SJSA1 (cell line): ENCODE measurements at regions not wholly inside any gene's neighbourhood (a gene's known extent, or its start where the extent isn't known, plus 50 kb on each side); places are given as distances from the start of the nearest gene placed in this dataset.
"Not testable (repeated sequence)": the region's sequence is repeated elsewhere in the genome, so short reads cannot be mapped to it uniquely, and the experiment has no call there.

ENCODE experiments used
- DNase-seq, 2 experiments: peaks; one replicate each; pipeline ENCODE4 v3.0.0-alpha.2; 2015 to 2020; ENCODE audit warnings: low spot score in 2 of 2, low read depth in 1 of 2
- H3K27ac ChIP-seq: fragments of 250-450 bp; sonication (Bioruptor Pico); 2 replicates; pipeline ENCODE4 v1.5.1; 2020; ENCODE audit warnings: mild to moderate bottlenecking, moderate library complexity
- H3K27me3 ChIP-seq: fragments of 250-450 bp; sonication (Bioruptor Pico); replicated peaks from 2 replicates; pipeline ENCODE4 v1.5.1; 2020; ENCODE audit warnings: mild to moderate bottlenecking, moderate library complexity
- H3K36me3 ChIP-seq: fragments of 250-450 bp; sonication (Bioruptor Pico); 2 replicates; pipeline ENCODE4 v1.5.1; 2020; ENCODE audit warnings: mild to moderate bottlenecking
- H3K4me1 ChIP-seq: fragments of 250-450 bp; sonication (Bioruptor Pico); replicated peaks from 2 replicates; pipeline ENCODE4 v1.6.1; 2021; ENCODE audit warnings: mild to moderate bottlenecking
- H3K4me3 ChIP-seq: fragments of 250-450 bp; sonication (Bioruptor Pico); 2 replicates; pipeline ENCODE4 v1.5.1; 2020; ENCODE audit warnings: mild to moderate bottlenecking
- H3K9me3 ChIP-seq: fragments of 250-450 bp; sonication (Bioruptor Pico); replicated peaks from 2 replicates; pipeline ENCODE4 v1.5.1; 2020; ENCODE audit warnings: mild to moderate bottlenecking

GRCh38 chr3:3902161-3902560 lies 102.9 kb downstream of the LRRN1 start:
- Histone ChIP-seq H3K4me1 (no peaks in the 10 kb centered on the region), H3K4me3 (no peak overlapping the region), H3K27ac (no peak overlapping the region), H3K36me3 (no peaks in the 10 kb centered on the region), H3K27me3 (no peaks in the 10 kb centered on the region), H3K9me3 (0 out of 2 replicates have a peak, but pooled peaks cover 8% of the 10 kb centered on the region)
- DNase-seq = no peak

GRCh38 chr3:3906171-3906570 lies 106.9 kb downstream of the LRRN1 start:
- Histone ChIP-seq H3K27me3 (no peaks in the 10 kb centered on the region), H3K4me1 (no peaks in the 10 kb centered on the region), H3K36me3 (no peaks in the 10 kb centered on the region), H3K27ac (no peak overlapping the region), H3K4me3 (no peak overlapping the region), H3K9me3 (0 out of 2 replicates have a peak, but pooled peaks cover 3% of the 10 kb centered on the region)
- no peak for DNase-seq

- H3K27me3 ChIP-seq = no peaks in the 10 kb centered on the region
- H3K27ac ChIP-seq = no peak overlapping the region
- no peak for DNase-seq
- H3K4me3 ChIP-seq = no peak overlapping the region
- H3K36me3 ChIP-seq = no peaks in the 10 kb centered on the region
- no peaks in the 10 kb centered on the region for H3K4me1 ChIP-seq
- 0 out of 2 replicates have a peak, but pooled peaks cover 3% of the 10 kb centered on the region for H3K9me3 ChIP-seq
Measured at GRCh38 chr3:3907023-3907422, 107.8 kb downstream of the LRRN1 start.

DNA sequence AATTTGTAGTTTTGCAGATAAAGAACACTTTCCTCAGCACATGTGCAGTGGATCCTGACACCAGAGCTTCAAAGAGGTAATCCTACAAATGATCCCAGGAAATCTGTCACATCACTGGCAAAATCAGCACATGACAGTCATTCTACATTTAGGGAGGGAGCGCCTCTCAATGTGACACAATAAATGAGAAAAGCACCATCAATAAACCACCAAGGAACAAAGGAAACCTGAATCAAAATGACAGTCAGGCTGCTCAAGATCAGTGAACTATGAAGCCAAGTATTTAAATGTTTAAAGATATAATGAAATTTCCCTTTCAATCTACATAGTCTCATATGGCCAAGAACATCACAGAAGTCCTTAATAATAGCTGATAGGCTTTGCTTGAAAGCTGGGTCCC lies 119.5 kb downstream of the LRRN1 start:
- no peak for DNase-seq
- no peaks in the 10 kb centered on the region for H3K27me3 ChIP-seq
- H3K4me3 ChIP-seq = no peak overlapping the region
- H3K9me3 ChIP-seq = no peaks in the 10 kb centered on the region; the same call in 1 of the 2 replicates
- no peaks in the 10 kb centered on the region for H3K36me3 ChIP-seq
- no peaks in the 10 kb centered on the region for H3K4me1 ChIP-seq
- no peak overlapping the region for H3K27ac ChIP-seq

- Histone ChIP-seq H3K27ac (no peak overlapping the region), H3K4me3 (no peak overlapping the region), H3K27me3 (no peaks in the 10 kb centered on the region), H3K4me1 (no peaks in the 10 kb centered on the region), H3K36me3 (no peaks in the 10 kb centered on the region), H3K9me3 (no peaks in the 10 kb centered on the region; the same call in 1 of the 2 replicates)
- no peak for DNase-seq
Measured at GRCh38 chr3:3919316-3919715, 120.1 kb downstream of the LRRN1 start.

DNA sequence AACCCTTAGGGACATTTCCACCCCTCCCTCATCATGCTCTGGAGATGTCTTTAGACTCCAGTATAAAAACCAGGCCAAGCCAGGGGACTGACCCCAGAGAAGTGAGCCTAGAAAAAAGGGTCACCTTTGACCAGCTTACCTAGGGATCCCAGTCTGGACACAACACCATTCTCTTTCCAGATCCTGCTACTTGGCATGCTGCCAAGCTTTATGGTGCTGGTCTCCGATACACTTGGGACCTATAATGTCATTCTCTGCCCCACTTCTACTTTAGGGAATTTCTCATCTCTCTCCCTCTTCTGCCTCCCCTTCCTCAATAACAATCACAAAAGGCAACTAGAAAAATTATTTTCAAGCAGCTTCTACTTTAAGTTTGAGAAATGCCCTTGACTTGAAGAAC lies 124.4 kb downstream of the LRRN1 start:
- no peak for DNase-seq
- no peaks in the 10 kb centered on the region; the same call in 1 of the 2 replicates for H3K9me3 ChIP-seq
- H3K4me3 ChIP-seq = no peak overlapping the region
- no peaks in the 10 kb centered on the region for H3K4me1 ChIP-seq
- no peak overlapping the region for H3K27ac ChIP-seq
- H3K27me3 ChIP-seq = no peaks in the 10 kb centered on the region
- no peaks in the 10 kb centered on the region for H3K36me3 ChIP-seq

DNA sequence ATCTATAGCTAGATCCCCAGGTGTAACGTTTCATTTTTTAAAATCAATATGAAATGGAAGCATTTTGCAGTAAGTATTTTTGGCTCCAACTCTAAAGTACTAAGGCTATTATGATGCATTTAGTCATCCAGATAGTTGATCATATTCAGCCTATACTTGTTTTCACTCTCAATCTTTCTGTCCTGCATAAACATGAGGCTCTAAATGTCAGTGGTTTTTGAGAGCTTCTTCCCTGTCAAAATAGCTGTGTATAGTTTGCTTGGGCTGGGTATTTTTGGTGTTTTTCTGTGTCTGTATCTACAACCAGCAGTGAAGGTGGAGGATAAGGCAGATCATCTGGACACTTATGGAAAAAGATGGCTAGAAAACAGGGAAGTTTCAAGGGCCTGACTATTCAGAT lies 128.0 kb downstream of the LRRN1 start:
- no peaks in the 10 kb centered on the region for H3K4me1 ChIP-seq
- no peak for DNase-seq
- H3K27me3 ChIP-seq = no peaks in the 10 kb centered on the region
- H3K27ac ChIP-seq = no peak overlapping the region
- no peaks in the 10 kb centered on the region; the same call in 1 of the 2 replicates for H3K9me3 ChIP-seq
- H3K4me3 ChIP-seq = no peak overlapping the region
- H3K36me3 ChIP-seq = no peaks in the 10 kb centered on the region

DNA sequence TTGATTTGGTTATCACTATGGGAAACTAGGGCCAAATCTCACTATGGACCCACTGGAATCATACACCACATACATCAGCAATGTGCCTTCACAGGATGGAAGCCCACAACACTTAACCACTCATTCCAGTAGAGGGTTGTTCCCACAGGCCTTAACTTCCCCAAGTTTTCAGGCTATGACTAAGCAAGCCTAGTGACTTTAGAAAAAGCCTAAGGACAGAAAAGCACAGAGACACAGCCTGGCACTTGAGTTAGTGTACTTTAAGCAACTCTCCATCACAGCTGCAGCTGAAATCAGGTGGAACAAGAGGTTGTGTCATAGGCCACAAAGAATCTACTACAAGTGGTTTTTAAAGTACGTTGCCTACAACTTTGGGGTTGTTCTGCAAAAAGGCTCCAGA lies 128.7 kb downstream of the LRRN1 start:
- H3K4me1 ChIP-seq = no peaks in the 10 kb centered on the region
- no peaks in the 10 kb centered on the region for H3K27me3 ChIP-seq
- no peak overlapping the region for H3K4me3 ChIP-seq
- H3K9me3 ChIP-seq = no peaks in the 10 kb centered on the region
- H3K36me3 ChIP-seq = no peaks in the 10 kb centered on the region
- DNase-seq = no peak
- no peak overlapping the region for H3K27ac ChIP-seq

DNA sequence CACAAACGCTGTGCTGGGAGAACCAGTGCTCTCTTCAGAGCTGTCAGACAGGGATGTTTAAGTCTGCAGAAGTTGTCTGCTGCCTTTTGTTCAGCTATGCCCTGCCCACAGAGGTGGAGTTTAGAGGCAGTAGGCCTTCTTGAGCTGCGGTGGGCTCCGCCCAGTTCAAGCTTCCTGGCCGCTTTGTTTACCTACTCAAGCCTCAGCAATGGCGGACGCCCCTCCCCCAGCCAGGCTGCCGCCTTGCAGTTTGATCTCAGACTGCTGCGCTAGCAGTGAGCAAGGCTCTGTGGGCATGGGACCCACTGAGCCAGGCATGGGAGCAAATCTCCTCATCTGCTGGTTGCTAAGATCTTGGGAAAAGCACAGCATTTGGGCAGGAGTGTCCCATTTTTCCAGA lies 142.1 kb downstream of the LRRN1 start:
- DNase-seq, H3K27ac ChIP-seq, H3K27me3 ChIP-seq, H3K9me3 ChIP-seq, H3K4me1 ChIP-seq, H3K4me3 ChIP-seq, H3K36me3 ChIP-seq: not testable (repeated sequence)

DNA sequence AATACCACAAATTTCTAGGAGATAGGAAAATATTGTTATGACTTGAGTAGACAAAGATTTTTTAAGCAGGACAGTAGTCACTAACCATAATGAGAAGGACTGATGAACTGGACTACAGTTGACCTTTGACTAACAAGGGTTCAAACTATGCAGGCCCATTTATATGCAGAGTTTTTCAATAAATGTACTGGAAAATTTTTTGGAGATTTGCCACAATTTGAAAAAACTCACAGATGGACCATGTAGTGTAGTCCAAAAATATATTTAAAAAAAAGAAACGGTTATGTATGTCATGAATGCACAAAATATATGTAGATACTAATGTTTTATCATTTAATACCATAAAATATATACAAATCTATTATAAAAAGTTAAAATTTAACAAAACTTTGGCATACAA lies 151.8 kb downstream of the LRRN1 start:
- no peak for DNase-seq
- H3K4me1 ChIP-seq = no peaks in the 10 kb centered on the region
- no peak overlapping the region for H3K27ac ChIP-seq
- no peaks in the 10 kb centered on the region for H3K9me3 ChIP-seq
- H3K36me3 ChIP-seq = no peaks in the 10 kb centered on the region
- no peaks in the 10 kb centered on the region for H3K27me3 ChIP-seq
- H3K4me3 ChIP-seq = no peak overlapping the region

DNA sequence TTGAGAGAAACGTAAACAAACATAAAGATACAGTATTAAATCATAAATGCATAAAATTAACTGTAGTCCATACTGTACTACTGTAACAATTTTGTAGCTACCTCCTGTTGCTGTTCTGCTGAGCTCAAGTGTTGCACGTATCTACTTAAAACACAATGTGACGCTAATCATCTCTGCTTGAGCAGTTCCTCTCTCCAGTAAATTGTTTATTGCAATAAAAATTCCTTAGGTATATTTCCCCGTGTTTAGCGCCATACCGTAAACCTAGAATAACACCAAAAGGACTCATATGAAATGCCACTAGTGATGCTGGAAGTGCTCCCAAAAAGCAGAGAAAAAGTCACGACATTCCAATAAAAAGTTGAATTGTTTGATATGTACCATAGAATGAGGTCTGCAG lies 152.3 kb downstream of the LRRN1 start:
- Histone ChIP-seq H3K27ac (no peak overlapping the region), H3K4me3 (no peak overlapping the region), H3K27me3 (no peaks in the 10 kb centered on the region), H3K36me3 (no peaks in the 10 kb centered on the region), H3K9me3 (no peaks in the 10 kb centered on the region), H3K4me1 (no peaks in the 10 kb centered on the region)
- DNase-seq = no peak

DNA sequence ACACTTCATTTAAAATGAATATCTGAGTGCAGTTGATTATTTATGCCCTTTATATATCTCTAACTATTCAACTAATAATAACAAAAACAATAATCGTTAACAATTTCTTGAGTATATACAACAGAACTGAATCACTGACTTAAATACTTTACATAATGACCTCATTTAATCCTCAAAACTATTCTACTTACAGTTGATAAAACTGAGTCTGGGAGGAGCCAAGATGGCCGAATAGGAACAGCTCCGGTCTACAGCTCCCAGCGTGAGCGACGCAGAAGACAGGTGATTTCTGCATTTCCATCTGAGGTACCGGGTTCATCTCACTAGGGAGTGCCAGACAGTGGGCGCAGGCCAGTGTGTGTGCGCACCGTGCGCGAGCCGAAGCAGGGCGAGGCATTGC lies 163.6 kb downstream of the LRRN1 start:
- not testable (repeated sequence) for H3K36me3 ChIP-seq, H3K9me3 ChIP-seq, H3K4me3 ChIP-seq, H3K27me3 ChIP-seq, DNase-seq, H3K4me1 ChIP-seq, H3K27ac ChIP-seq

DNA sequence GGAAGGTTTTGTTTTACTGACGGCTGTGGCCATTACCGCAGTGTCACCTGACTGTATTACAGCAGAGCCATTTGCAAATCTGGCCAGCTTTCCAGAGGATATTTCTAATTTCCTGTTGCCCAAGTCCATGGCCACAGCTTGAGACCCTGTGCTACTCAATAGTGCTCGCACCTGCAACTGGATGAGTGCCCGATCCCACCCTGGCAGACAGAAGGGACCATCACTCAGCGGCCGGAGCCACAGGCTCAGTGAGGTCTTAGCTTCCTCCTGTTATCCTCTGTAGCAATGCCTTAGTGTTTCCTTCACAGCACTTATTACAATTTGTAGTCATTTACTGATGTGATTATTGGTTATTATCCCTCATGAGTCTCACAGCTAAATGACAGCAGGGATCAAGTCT lies 184.8 kb downstream of the LRRN1 start:
- DNase-seq = no peak
- no peaks in the 10 kb centered on the region for H3K9me3 ChIP-seq
- H3K27me3 ChIP-seq = no peaks in the 10 kb centered on the region
- H3K4me3 ChIP-seq = no peak overlapping the region
- no peak overlapping the region for H3K27ac ChIP-seq
- no peaks in the 10 kb centered on the region for H3K36me3 ChIP-seq
- no peaks in the 10 kb centered on the region for H3K4me1 ChIP-seq

- DNase-seq = no peak
- Histone ChIP-seq H3K4me1 (no peaks in the 10 kb centered on the region), H3K27ac (no peak overlapping the region), H3K9me3 (no peaks in the 10 kb centered on the region), H3K27me3 (no peaks in the 10 kb centered on the region), H3K36me3 (no peaks in the 10 kb centered on the region), H3K4me3 (no peak overlapping the region)
Measured at GRCh38 chr3:3991598-3991997, 192.4 kb downstream of the LRRN1 start.

GRCh38 chr3:3992312-3992874 lies 193.2 kb downstream of the LRRN1 start:
- H3K4me3 ChIP-seq = no peak overlapping the region
- H3K4me1 ChIP-seq = no peaks in the 10 kb centered on the region
- H3K27ac ChIP-seq = no peak overlapping the region
- no peaks in the 10 kb centered on the region for H3K27me3 ChIP-seq
- no peaks in the 10 kb centered on the region for H3K9me3 ChIP-seq
- H3K36me3 ChIP-seq = no peaks in the 10 kb centered on the region
- DNase-seq = no peak
